Mammary epithelial cell (primary cell): ENCODE measurements at regions not wholly inside any gene's neighbourhood (a gene's known extent, or its start where the extent isn't known, plus 50 kb on each side); places are given as distances from the start of the nearest gene placed in this dataset.

ENCODE experiments used
- EZH2 ChIP-seq: IDR thresholded peaks from 2 replicates; pipeline ENCODE4 v1.6.1; 2012; ENCODE audit warnings: low read length, inconsistent platforms, borderline replicate concordance
- TF ChIP-seq, protein P1 (sequence below), 2 donors: IDR thresholded peaks in 1 of 2; conservative IDR thresholded peaks in 1 of 2; 2 replicates each; pipeline ENCODE4 v1.5.1; 2011 to 2012; ENCODE audit warnings: inconsistent platforms in 2 of 2, low read length in 2 of 2, mild to moderate bottlenecking in 2 of 2, control low read depth in 1 of 2, low read depth in 1 of 2; ENCODE audit not compliant: insufficient read depth in 1 of 2; ENCODE audit errors: extremely low read depth in 1 of 2

GRCh38 chr3:117853923-117854668 lies 1144.5 kb downstream of the TUSC7 start:
- TF ChIP-seq, protein P1, sequence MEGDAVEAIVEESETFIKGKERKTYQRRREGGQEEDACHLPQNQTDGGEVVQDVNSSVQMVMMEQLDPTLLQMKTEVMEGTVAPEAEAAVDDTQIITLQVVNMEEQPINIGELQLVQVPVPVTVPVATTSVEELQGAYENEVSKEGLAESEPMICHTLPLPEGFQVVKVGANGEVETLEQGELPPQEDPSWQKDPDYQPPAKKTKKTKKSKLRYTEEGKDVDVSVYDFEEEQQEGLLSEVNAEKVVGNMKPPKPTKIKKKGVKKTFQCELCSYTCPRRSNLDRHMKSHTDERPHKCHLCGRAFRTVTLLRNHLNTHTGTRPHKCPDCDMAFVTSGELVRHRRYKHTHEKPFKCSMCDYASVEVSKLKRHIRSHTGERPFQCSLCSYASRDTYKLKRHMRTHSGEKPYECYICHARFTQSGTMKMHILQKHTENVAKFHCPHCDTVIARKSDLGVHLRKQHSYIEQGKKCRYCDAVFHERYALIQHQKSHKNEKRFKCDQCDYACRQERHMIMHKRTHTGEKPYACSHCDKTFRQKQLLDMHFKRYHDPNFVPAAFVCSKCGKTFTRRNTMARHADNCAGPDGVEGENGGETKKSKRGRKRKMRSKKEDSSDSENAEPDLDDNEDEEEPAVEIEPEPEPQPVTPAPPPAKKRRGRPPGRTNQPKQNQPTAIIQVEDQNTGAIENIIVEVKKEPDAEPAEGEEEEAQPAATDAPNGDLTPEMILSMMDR (conservative IDR thresholded peaks at IDR 0.05 in 1 of 2, IDR thresholded peaks at IDR 0.05 in 1 of 2; ENCODE audit: extremely low read depth in 1 of 2, insufficient read depth in 1 of 2, low read depth in 1 of 2, low read length in 2 of 2), result no peak
- TF ChIP-seq EZH2, result no peak
